PC-3 (cell line): ENCODE measurements at regions not wholly inside any gene's neighbourhood (a gene's known extent, or its start where the extent isn't known, plus 50 kb on each side); places are given as distances from the start of the nearest gene placed in this dataset.

Experiments
- EZH2 ChIP-seq: fragments of 300-600 bp; sonication (generic); IDR thresholded peaks from one replicate; pipeline ENCODE4 v1.6.1; 2017; ENCODE audit warnings: antibody characterized with exemption, mild to moderate bottlenecking, low read length; ENCODE audit not compliant: unreplicated experiment
- EZH2phosphoT487 ChIP-seq: fragments of 300-600 bp; sonication (generic); IDR thresholded peaks from 2 replicates; pipeline ENCODE4 v1.6.1; 2018; ENCODE audit warnings: mild to moderate bottlenecking, antibody characterized with exemption, low read length, borderline replicate concordance
- TF ChIP-seq, protein P1 (sequence below): fragments of 300-600 bp; sonication (generic); conservative IDR thresholded peaks from 2 replicates; pipeline ENCODE4 v1.5.1; 2017; ENCODE audit warnings: antibody characterized with exemption, low read depth, mild to moderate bottlenecking, low read length

DNA sequence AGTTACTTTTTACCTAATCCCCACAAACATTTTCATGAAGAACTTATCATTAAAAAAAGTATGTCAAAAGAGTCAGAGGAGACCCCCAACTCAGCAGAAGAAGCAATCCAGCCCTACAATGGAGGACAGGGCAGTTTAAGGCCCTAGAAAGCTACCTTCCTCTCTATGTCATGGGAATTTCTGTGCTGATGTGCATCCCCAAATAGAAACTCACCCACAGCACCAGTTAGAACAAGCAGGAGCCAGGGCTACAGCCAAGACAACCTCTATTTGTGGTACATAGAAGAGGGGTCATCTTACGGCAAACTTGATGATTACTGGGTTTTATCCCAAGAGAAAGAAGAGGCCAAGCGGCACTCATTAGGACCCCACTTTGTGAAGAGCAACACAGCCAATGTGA lies 160.9 kb upstream of the CCDC150 start:
- TF ChIP-seq, protein P1, sequence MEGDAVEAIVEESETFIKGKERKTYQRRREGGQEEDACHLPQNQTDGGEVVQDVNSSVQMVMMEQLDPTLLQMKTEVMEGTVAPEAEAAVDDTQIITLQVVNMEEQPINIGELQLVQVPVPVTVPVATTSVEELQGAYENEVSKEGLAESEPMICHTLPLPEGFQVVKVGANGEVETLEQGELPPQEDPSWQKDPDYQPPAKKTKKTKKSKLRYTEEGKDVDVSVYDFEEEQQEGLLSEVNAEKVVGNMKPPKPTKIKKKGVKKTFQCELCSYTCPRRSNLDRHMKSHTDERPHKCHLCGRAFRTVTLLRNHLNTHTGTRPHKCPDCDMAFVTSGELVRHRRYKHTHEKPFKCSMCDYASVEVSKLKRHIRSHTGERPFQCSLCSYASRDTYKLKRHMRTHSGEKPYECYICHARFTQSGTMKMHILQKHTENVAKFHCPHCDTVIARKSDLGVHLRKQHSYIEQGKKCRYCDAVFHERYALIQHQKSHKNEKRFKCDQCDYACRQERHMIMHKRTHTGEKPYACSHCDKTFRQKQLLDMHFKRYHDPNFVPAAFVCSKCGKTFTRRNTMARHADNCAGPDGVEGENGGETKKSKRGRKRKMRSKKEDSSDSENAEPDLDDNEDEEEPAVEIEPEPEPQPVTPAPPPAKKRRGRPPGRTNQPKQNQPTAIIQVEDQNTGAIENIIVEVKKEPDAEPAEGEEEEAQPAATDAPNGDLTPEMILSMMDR: no peak
- no peak for TF ChIP-seq EZH2
- no peak for TF ChIP-seq EZH2phosphoT487
